C1 segment of cervical spinal cord (tissue), 14 donors: ENCODE measurements at regions not wholly inside any gene's neighbourhood (a gene's known extent, or its start where the extent isn't known, plus 50 kb on each side); places are given as distances from the start of the nearest gene placed in this dataset.

Experiments used
- DNase-seq, 14 donors: peaks; one replicate each; lab custom pipeline; 2025; lab: John Stamatoyannopoulos, UW

GRCh38 chr11:27773884-27774283 is 73.6 kb upstream of the BDNF start:
- no peak for DNase-seq

GRCh38 chr11:27771516-27771915 is 71.3 kb upstream of the BDNF start:
- no peak for DNase-seq

- DNase-seq = no peak
Measured at GRCh38 chr11:27770576-27770975, 70.3 kb upstream of the BDNF start.

GRCh38 chr11:27763736-27764135 is 63.5 kb upstream of the BDNF start:
- no peak for DNase-seq

- no peak for DNase-seq
Measured at GRCh38 chr11:27761356-27761755, 61.1 kb upstream of the BDNF start.

GRCh38 chr11:27757953-27758352 is 57.7 kb upstream of the BDNF start:
- DNase-seq = peak in 1 of 14 donors; percentile 37

- DNase-seq = no peak
Measured at GRCh38 chr11:27754035-27755017, 54.1 kb upstream of the BDNF start.
